ENCODE measurements at regions not wholly inside any gene's neighbourhood (a gene's known extent, or its start where the extent isn't known, plus 50 kb on each side); places are given as distances from the start of the nearest gene placed in this dataset.

- DNase-seq: no peak
- WGBS, 2 donors: 78 to 88% methylated on average over 1 of the region's 1 CpG
- intact Hi-C loops (cut with DNase I): no loop called here
- H3K36me3 ChIP-seq: no peaks in the 10 kb centered on the region
- no peak for TF ChIP-seq POLR2AphosphoS5 (IDR thresholded peaks at IDR 0.05)
- no peak for TF ChIP-seq POLR2A (IDR thresholded peaks at IDR 0.05)
- TF ChIP-seq, protein P1, sequence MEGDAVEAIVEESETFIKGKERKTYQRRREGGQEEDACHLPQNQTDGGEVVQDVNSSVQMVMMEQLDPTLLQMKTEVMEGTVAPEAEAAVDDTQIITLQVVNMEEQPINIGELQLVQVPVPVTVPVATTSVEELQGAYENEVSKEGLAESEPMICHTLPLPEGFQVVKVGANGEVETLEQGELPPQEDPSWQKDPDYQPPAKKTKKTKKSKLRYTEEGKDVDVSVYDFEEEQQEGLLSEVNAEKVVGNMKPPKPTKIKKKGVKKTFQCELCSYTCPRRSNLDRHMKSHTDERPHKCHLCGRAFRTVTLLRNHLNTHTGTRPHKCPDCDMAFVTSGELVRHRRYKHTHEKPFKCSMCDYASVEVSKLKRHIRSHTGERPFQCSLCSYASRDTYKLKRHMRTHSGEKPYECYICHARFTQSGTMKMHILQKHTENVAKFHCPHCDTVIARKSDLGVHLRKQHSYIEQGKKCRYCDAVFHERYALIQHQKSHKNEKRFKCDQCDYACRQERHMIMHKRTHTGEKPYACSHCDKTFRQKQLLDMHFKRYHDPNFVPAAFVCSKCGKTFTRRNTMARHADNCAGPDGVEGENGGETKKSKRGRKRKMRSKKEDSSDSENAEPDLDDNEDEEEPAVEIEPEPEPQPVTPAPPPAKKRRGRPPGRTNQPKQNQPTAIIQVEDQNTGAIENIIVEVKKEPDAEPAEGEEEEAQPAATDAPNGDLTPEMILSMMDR (IDR thresholded peaks at IDR 0.05): no peak
- TF ChIP-seq EP300 (IDR thresholded peaks at IDR 0.05): no peak
- no peaks in the 10 kb centered on the region for H3K9me3 ChIP-seq
- no peaks in the 10 kb centered on the region for H3K4me1 ChIP-seq
- no peaks in the 10 kb centered on the region for H3K27me3 ChIP-seq
- H3K27ac ChIP-seq: no peak overlapping the region
- H3K4me3 ChIP-seq: no peak overlapping the region
Measured at GRCh38 chr4:189048119-189048518, 892.6 kb upstream of the FRG1 start.

GRCh38 chr4:189049682-189050081, 891.0 kb upstream of the FRG1 start:
- DNase-seq: no peak
- Histone ChIP-seq H3K27me3 (no peaks in the 10 kb centered on the region), H3K36me3 (no peaks in the 10 kb centered on the region), H3K4me1 (no peaks in the 10 kb centered on the region), H3K9me3 (no peaks in the 10 kb centered on the region), H3K4me3 (no peak overlapping the region), H3K27ac (no peak overlapping the region)
- WGBS, 2 donors: 80 to 87% methylated on average over 8 of the region's 8 CpGs
- intact Hi-C loops (cut with DNase I): no loop called here
- TF ChIP-seq EP300 (IDR thresholded peaks at IDR 0.05) (no peak), POLR2A (IDR thresholded peaks at IDR 0.05) (no peak), POLR2AphosphoS5 (IDR thresholded peaks at IDR 0.05) (no peak)

DNA sequence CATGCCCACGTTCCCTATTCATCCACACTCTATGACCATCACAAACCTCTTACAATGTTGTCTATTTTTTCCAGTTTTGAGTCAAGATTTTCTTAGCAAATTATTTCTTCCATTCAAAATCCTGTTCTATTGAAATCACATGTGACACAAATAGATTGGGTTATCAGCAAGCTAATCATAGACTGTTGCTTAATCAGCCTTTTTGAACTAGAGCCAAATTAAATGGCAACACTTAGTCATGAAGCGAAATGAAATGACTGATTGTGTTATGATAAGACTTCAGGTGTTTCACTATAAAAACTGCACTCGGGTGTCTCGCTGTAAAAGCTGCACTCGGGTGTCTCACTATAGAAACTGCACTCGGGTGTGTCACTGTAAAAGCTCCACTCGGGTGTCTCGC, 890.0 kb upstream of the FRG1 start:
- 20 to 65% methylated on average over 8 of the region's 8 CpGs for WGBS, 2 donors
- H3K4me1 ChIP-seq: no peaks in the 10 kb centered on the region
- intact Hi-C loops (cut with DNase I): no loop called here
- no peak for DNase-seq
- H3K4me3 ChIP-seq: no peak overlapping the region
- H3K27me3 ChIP-seq: no peaks in the 10 kb centered on the region
- no peaks in the 10 kb centered on the region for H3K9me3 ChIP-seq
- H3K27ac ChIP-seq: no peak overlapping the region
- H3K36me3 ChIP-seq: no peaks in the 10 kb centered on the region
- TF ChIP-seq, protein P1 (IDR thresholded peaks at IDR 0.05): no peak
- TF ChIP-seq POLR2AphosphoS5 (IDR thresholded peaks at IDR 0.05) (no peak), POLR2A (IDR thresholded peaks at IDR 0.05) (no peak), EP300 (IDR thresholded peaks at IDR 0.05) (no peak)

DNA sequence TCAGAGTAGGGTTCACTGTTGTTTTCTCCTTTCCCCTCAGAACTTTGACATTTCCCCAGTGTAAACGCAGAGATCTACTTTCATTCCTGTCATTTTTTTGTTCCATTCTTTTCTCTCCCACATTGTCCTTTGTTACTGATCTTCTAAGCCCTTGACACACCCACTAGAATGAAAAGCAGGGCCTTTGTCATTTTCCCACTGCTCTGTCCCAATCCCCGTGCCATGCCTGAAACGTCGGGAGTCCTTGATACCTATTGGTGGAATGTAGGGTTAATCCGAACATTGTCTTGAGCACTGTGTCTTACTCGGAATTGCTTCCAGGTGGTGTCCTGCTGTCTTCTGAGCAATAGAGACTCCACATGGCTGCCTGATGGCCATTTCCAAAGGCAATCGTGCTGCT, 887.1 kb upstream of the FRG1 start:
- no peak overlapping the region for H3K4me3 ChIP-seq
- 79 to 85% methylated on average over 7 of the region's 7 CpGs for WGBS, 2 donors

DNA sequence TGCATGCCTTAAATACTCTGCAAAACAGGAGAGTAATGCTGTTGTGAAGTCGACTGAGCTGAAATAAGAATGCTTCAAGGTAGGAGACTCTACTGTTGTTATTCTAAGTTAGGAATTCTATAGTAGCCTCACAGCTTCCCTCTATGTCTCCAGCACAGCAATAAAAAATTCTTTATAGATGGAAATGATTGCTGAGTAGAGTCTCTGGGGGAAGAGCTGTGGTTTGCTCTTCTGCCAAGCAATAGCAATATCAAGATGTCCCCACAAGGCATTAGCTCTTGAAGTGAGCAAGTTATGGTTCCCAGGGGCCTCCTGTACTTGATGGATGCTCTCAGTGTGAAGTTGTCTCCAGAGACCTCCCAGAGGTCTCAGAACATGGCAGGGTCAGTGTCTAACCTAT, 880.6 kb upstream of the FRG1 start:
- intact Hi-C loops (cut with DNase I): no loop called here
- Histone ChIP-seq H3K27me3 (no peaks in the 10 kb centered on the region), H3K4me1 (no peaks in the 10 kb centered on the region), H3K27ac (no peak overlapping the region), H3K9me3 (peaks cover 0 to 5% (median 1%) of the 10 kb centered on the region in 4 donors), H3K36me3 (no peaks in the 10 kb centered on the region), H3K4me3 (no peak overlapping the region)
- TF ChIP-seq POLR2AphosphoS5 (IDR thresholded peaks at IDR 0.05) (no peak), EP300 (IDR thresholded peaks at IDR 0.05) (no peak), POLR2A (IDR thresholded peaks at IDR 0.05) (no peak)
- TF ChIP-seq, protein P1 (IDR thresholded peaks at IDR 0.05): no peak
- WGBS, 2 donors: 53 to 70% methylated on average over 1 of the region's 1 CpG
- DNase-seq: no peak

More for the DNA sequence above, 887.1 kb upstream of the FRG1 start:
- Histone ChIP-seq H3K36me3 (no peaks in the 10 kb centered on the region), H3K27me3 (no peaks in the 10 kb centered on the region), H3K27ac (no peak overlapping the region), H3K4me1 (no peaks in the 10 kb centered on the region), H3K9me3 (no peaks in the 10 kb centered on the region)
- intact Hi-C loops (cut with DNase I): no loop called here
- no peak for DNase-seq
- TF ChIP-seq POLR2AphosphoS5 (IDR thresholded peaks at IDR 0.05) (no peak), POLR2A (IDR thresholded peaks at IDR 0.05) (no peak), EP300 (IDR thresholded peaks at IDR 0.05) (no peak)
- TF ChIP-seq, protein P1 (IDR thresholded peaks at IDR 0.05): no peak
